ENCODE measurements at regions not wholly inside any gene's neighbourhood (a gene's known extent, or its start where the extent isn't known, plus 50 kb on each side); places are given as distances from the start of the nearest gene placed in this dataset.
A peak's percentile ranks its signal among the peaks of the same experiment; 100 is the strongest.
"Not testable (repeated sequence)": the region's sequence is repeated elsewhere in the genome, so short reads cannot be mapped to it uniquely, and the experiment has no call there.

DNA sequence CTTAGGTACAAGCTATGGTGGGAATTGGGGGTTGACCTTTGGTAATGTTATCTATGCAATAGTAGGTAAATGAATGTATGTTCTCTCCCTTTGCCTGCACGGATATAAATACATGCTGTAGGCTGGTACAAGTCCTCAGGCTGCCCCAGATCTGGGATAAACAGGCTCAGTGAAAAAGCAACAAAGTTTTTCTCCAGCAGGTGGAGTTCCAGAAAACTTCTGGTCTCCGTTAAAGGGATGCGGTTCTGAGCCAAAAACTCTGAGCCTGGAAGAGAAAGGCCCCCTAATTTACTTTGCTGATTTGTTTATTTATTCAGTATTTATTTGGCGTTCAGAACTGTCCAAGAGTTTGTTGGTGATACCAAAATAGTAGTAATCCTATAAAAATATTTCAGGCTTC, 204.7 kb downstream of the ADRA2A start:
- Histone ChIP-seq H3K36me3 (no peaks in the 10 kb centered on the region), H3K27me3 (no peaks in the 10 kb centered on the region), H3K9me3 (no peaks in the 10 kb centered on the region), H3K4me3 (no peak overlapping the region)
- no peak for DNase-seq

- H3K9me3 ChIP-seq, result no peaks in the 10 kb centered on the region
- no peak overlapping the region for H3K4me3 ChIP-seq
- H3K27me3 ChIP-seq, result no peaks in the 10 kb centered on the region
- DNase-seq, result no peak
- H3K36me3 ChIP-seq, result no peaks in the 10 kb centered on the region
Measured at GRCh38 chr10:111289461-111289860, 212.6 kb downstream of the ADRA2A start.

DNA sequence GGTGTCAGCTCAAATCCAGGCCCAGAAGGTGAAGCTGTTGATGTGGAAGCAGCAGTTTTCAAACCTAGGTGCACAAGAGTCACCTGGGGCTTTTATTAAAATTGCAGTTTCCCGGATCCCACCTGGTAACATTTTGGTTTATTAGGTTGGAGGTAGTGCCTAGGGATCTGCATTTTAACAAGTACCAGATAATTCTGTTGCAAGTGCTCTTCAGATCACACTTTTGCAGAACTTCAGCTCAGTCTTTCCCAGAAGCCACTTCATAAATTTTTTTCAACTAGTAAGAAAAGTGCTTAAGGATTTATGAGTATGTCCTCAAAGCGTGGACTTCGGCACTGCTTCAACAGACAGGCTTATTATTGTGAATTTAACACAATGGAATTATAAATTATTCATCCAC, 213.8 kb downstream of the ADRA2A start:
- no peaks in the 10 kb centered on the region for H3K27me3 ChIP-seq
- H3K4me3 ChIP-seq, result no peak overlapping the region
- H3K36me3 ChIP-seq, result no peaks in the 10 kb centered on the region
- DNase-seq, result no peak
- H3K9me3 ChIP-seq, result no peaks in the 10 kb centered on the region; the same call in 1 of the 2 replicates

- DNase-seq, result peak; percentile 19
- Histone ChIP-seq H3K27me3 (no peaks in the 10 kb centered on the region), H3K4me3 (no peak overlapping the region)
Measured at GRCh38 chr10:111295788-111296187, 219.0 kb downstream of the ADRA2A start.

DNA sequence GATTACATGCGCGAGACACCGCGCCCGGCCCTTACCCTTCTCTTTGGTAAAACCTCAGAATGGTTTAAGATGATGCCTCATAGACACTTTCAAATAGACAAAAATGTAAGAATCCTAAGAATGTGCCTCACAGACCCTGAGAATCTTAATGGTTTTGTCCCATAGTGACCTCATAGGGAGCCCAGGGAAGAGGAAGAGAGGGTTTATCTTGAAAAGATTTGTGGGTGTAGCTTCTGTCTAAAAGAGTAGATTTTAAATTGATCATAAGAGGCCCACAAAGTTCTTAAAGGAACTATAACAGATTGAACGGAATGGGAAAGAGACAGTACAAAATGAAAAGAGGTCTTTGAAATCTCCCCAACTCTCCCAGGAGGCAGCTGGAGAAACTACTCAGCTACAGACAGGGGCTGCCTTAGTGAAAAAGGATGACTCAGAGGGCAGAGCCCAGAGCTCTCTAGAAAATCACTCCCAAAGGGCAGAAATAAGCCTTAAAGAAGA, 220.6 kb downstream of the ADRA2A start:
- Histone ChIP-seq H3K27me3 (no peaks in the 10 kb centered on the region), H3K36me3 (no peaks in the 10 kb centered on the region), H3K4me3 (no peak overlapping the region), H3K9me3 (no peaks in the 10 kb centered on the region; the same call in 1 of the 2 replicates)
- DNase-seq, result peak; percentile 39

More at GRCh38 chr10:111295788-111296187, 219.0 kb downstream of the ADRA2A start:
- Histone ChIP-seq H3K36me3 (no peaks in the 10 kb centered on the region), H3K9me3 (no peaks in the 10 kb centered on the region; the same call in 1 of the 2 replicates)

GRCh38 chr10:111298031-111298430, 221.2 kb downstream of the ADRA2A start:
- Histone ChIP-seq H3K4me3 (no peak overlapping the region), H3K9me3 (no peaks in the 10 kb centered on the region; the same call in 1 of the 2 replicates), H3K36me3 (no peaks in the 10 kb centered on the region), H3K27me3 (no peaks in the 10 kb centered on the region)
- no peak for DNase-seq

GRCh38 chr10:111299037-111299436, 222.2 kb downstream of the ADRA2A start:
- Histone ChIP-seq H3K4me3 (no peak overlapping the region), H3K27me3 (no peaks in the 10 kb centered on the region), H3K36me3 (no peaks in the 10 kb centered on the region), H3K9me3 (no peaks in the 10 kb centered on the region; the same call in 1 of the 2 replicates)
- no peak for DNase-seq

GRCh38 chr10:111303887-111304286, 227.1 kb downstream of the ADRA2A start:
- H3K27me3 ChIP-seq, result no peaks in the 10 kb centered on the region
- H3K36me3 ChIP-seq, result no peaks in the 10 kb centered on the region
- no peaks in the 10 kb centered on the region for H3K9me3 ChIP-seq
- no peak overlapping the region for H3K4me3 ChIP-seq
- no peak for DNase-seq

DNA sequence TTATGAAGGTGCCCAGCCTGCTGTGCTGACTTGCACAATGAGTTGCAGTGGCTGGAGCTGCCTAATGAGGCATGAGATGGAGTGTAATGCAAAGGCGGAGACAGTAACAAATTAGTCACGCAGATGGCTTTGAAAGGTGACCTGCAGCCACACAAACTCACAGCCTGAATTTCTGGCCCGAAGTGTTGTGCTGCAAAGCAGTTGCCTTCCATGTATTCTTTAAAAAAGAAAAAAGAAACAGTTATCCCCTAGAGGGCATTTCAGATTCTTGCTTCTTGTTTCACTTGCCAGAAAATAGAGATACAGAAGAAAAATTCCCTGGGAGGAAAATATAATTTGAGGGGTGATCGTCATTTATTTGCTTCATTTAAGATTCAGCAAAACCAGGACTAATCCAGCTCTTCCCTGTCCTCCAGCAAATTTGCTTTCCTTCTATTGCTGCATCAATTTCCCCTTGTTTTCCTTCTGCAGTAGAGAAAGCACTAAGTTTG, 239.9 kb downstream of the ADRA2A start:
- peak overlapping the region; percentile 20 for H3K4me3 ChIP-seq
- no peak for DNase-seq

GRCh38 chr10:111319866-111320265, 243.0 kb downstream of the ADRA2A start:
- DNase-seq, result no peak
- Histone ChIP-seq H3K36me3 (no peaks in the 10 kb centered on the region), H3K27me3 (no peaks in the 10 kb centered on the region), H3K4me3 (no peak overlapping the region), H3K9me3 (no peaks in the 10 kb centered on the region)

More for the DNA sequence above, 239.9 kb downstream of the ADRA2A start:
- H3K27me3 ChIP-seq, result no peaks in the 10 kb centered on the region
- H3K36me3 ChIP-seq, result no peaks in the 10 kb centered on the region
- H3K9me3 ChIP-seq, result no peaks in the 10 kb centered on the region

GRCh38 chr10:111323389-111323966, 246.6 kb downstream of the ADRA2A start:
- H3K36me3 ChIP-seq, result no peaks in the 10 kb centered on the region
- no peaks in the 10 kb centered on the region for H3K9me3 ChIP-seq
- no peak for DNase-seq
- H3K27me3 ChIP-seq, result no peaks in the 10 kb centered on the region
- no peak overlapping the region for H3K4me3 ChIP-seq

GRCh38 chr10:111332174-111332573, 255.3 kb downstream of the ADRA2A start:
- not testable (repeated sequence) for H3K9me3 ChIP-seq, H3K27me3 ChIP-seq, DNase-seq, H3K4me3 ChIP-seq, H3K36me3 ChIP-seq

DNA sequence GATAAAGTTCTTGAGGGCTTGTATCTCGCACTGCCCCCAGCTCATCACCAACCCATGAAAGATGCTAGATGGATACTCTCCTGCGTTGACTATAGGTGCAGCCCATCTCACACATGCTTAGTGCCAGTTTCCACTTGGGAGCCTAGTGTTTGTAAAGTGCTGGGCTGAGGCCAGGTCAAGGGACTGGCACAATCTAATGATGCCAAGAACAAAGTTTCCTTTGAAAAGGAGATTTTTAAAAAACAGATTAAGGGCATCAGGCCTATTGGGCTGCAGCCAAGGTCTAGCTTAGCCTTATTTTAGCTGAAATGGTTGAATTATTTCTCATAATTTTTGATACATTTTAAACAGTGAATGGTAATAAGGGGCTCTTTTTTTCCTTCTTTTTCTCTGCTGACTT, 259.0 kb downstream of the ADRA2A start:
- Histone ChIP-seq H3K4me3 (no peak overlapping the region), H3K9me3 (no peaks in the 10 kb centered on the region), H3K36me3 (no peaks in the 10 kb centered on the region), H3K27me3 (no peaks in the 10 kb centered on the region)
- DNase-seq, result no peak

- Histone ChIP-seq H3K27me3 (no peaks in the 10 kb centered on the region), H3K36me3 (no peaks in the 10 kb centered on the region), H3K9me3 (no peaks in the 10 kb centered on the region), H3K4me3 (no peak overlapping the region)
- DNase-seq, result no peak
Measured at GRCh38 chr10:111338035-111338434, 261.2 kb downstream of the ADRA2A start.

GRCh38 chr10:111338805-111339204, 262.0 kb downstream of the ADRA2A start:
- no peaks in the 10 kb centered on the region for H3K36me3 ChIP-seq

DNA sequence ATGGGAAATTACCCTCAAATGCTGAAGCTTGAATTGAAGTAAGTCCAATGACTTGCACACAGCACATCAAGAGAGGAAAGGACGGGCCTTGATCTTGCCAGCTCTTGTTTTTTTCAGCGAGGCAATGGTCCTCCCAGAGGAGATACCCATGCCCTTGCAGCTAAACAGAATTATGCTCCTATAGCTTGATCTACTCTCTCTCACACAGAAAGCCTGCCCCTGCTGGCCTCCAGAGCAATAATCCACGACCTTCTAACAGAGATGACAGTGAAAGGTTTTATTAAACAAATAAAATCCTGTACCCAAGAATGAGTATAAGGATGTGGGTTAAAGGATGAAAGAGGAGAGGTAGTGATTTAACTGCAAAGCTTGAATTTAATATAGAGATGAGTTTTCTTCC, 268.0 kb downstream of the ADRA2A start:
- Histone ChIP-seq H3K27me3 (no peaks in the 10 kb centered on the region), H3K36me3 (no peaks in the 10 kb centered on the region), H3K9me3 (no peaks in the 10 kb centered on the region), H3K4me3 (no peak overlapping the region)
- peak; percentile 5 for DNase-seq

More at GRCh38 chr10:111338805-111339204, 262.0 kb downstream of the ADRA2A start:
- no peak overlapping the region for H3K4me3 ChIP-seq
- H3K9me3 ChIP-seq, result no peaks in the 10 kb centered on the region
- DNase-seq, result no peak
- no peaks in the 10 kb centered on the region for H3K27me3 ChIP-seq

- Histone ChIP-seq H3K27me3 (no peaks in the 10 kb centered on the region), H3K9me3 (no peaks in the 10 kb centered on the region), H3K4me3 (no peak overlapping the region), H3K36me3 (no peaks in the 10 kb centered on the region)
- no peak for DNase-seq
Measured at GRCh38 chr10:111347386-111348013, 270.7 kb downstream of the ADRA2A start.

DNA sequence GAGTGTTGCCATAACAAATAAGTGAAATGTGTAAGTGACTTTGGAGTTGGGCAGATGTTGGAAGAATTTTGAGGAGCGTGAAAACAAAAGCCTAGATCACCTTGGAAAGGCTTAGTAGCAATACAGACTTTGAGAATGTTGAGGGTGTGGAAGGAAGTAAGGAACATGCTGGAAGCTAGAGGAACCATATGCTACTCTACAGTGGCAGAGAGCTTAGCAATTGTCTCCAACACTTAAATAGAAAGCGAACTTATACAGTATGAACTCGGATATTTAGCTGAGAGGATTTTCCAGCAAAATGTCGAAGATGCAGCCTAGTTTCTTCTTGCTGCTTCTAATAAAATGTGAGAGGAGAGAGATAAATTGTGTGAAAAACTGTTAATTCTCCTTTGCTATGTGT, 271.2 kb downstream of the ADRA2A start:
- Histone ChIP-seq H3K4me3 (no peak overlapping the region), H3K9me3 (no peaks in the 10 kb centered on the region), H3K36me3 (no peaks in the 10 kb centered on the region), H3K27me3 (no peaks in the 10 kb centered on the region)
- DNase-seq, result no peak
